ENCODE measurements at regions not wholly inside any gene's neighbourhood (a gene's known extent, or its start where the extent isn't known, plus 50 kb on each side); places are given as distances from the start of the nearest gene placed in this dataset.

DNA sequence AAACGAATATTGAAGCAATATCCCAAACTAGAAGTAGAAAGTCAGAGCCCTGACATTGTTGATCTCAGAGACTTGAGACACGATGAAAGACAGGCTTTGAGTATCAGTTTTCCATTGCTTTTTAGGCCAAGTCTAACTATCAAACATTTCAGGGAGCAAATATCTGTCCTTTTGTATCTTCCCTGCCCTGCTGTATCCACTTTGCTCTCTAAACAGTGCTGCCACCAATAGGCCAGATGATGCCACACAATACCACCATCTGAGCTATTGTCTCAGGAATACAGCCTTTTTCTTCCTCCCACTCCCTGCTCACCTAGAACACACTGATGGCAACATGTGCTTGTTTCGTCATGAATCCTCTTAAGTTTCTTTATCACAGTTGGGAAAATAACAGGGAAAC, 62.6 kb upstream of the SPAG17 start:
- H3K9me3 ChIP-seq (ENCODE audit: control insufficient read depth, insufficient read depth, low read length) = no peaks in the 10 kb centered on the region
- no peak overlapping the region for H3K9ac ChIP-seq (ENCODE audit: low read depth, low read length)
- H3K4me1 ChIP-seq (ENCODE audit: control insufficient read depth, insufficient read depth, low read length) = peaks cover 15% of the 10 kb centered on the region
- H3K36me3 ChIP-seq (ENCODE audit: control insufficient read depth, insufficient read depth, low read length) = no peaks in the 10 kb centered on the region
- no peaks in the 10 kb centered on the region for H3K27me3 ChIP-seq (ENCODE audit: control insufficient read depth, insufficient read depth, low read length)
- H3K27ac ChIP-seq (ENCODE audit: low read depth, low read length) = no peak overlapping the region
- H3K4me3 ChIP-seq (ENCODE audit: low read depth, low read length) = no peak overlapping the region

DNA sequence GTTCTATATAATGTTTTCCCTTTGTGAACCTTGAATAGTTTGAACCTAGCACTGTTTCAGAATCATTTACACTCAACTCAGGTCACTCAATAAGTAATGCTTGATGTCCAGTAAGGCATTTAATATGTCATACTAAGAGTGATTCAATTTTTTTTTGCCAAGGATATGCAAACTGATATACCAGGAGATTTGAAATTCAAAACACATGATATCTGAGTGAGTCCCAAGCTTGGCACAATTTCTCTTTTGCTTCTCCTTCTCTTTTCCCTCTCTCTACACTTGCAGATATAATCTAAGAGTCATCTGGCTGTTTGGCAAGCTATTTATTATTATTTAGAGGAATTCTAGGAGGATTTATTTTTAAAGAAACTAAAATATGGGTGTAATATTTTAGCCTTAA, 61.6 kb upstream of the SPAG17 start:
- Histone ChIP-seq H3K4me1 (ENCODE audit: control insufficient read depth, insufficient read depth, low read length) (peaks cover 15% of the 10 kb centered on the region), H3K9ac (ENCODE audit: low read depth, low read length) (no peak overlapping the region), H3K4me3 (ENCODE audit: low read depth, low read length) (no peak overlapping the region), H3K9me3 (ENCODE audit: control insufficient read depth, insufficient read depth, low read length) (no peaks in the 10 kb centered on the region), H3K27me3 (ENCODE audit: control insufficient read depth, insufficient read depth, low read length) (no peaks in the 10 kb centered on the region), H3K27ac (ENCODE audit: low read depth, low read length) (no peak overlapping the region), H3K36me3 (ENCODE audit: control insufficient read depth, insufficient read depth, low read length) (no peaks in the 10 kb centered on the region)

DNA sequence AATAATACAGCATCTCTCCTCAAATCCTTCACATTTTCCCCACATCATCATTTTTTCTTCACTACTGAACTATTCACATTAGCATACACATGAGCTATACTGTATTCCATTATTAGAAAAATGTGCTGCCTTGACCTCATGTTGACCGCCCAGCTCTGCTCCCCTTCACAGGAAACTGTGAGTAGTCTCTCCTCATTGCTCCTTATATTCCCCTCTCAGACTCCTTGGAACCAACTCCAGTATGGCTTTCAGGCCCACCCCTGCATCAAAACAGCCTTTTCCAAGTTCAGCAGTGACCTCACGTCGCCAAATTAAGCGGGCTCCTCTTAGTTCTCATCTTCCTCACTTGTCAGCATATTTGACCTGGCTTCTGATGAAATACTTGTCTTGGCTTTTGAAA, 59.2 kb upstream of the SPAG17 start:
- Histone ChIP-seq H3K36me3 (ENCODE audit: control insufficient read depth, insufficient read depth, low read length) (no peaks in the 10 kb centered on the region), H3K27me3 (ENCODE audit: control insufficient read depth, insufficient read depth, low read length) (no peaks in the 10 kb centered on the region), H3K4me1 (ENCODE audit: control insufficient read depth, insufficient read depth, low read length) (0 out of 2 replicates have a peak, but pooled peaks cover under 1% of the 10 kb centered on the region), H3K9ac (ENCODE audit: low read depth, low read length) (no peak overlapping the region), H3K27ac (ENCODE audit: low read depth, low read length) (no peak overlapping the region), H3K4me3 (ENCODE audit: low read depth, low read length) (no peak overlapping the region), H3K9me3 (ENCODE audit: control insufficient read depth, insufficient read depth, low read length) (peaks cover 5% of the 10 kb centered on the region)

DNA sequence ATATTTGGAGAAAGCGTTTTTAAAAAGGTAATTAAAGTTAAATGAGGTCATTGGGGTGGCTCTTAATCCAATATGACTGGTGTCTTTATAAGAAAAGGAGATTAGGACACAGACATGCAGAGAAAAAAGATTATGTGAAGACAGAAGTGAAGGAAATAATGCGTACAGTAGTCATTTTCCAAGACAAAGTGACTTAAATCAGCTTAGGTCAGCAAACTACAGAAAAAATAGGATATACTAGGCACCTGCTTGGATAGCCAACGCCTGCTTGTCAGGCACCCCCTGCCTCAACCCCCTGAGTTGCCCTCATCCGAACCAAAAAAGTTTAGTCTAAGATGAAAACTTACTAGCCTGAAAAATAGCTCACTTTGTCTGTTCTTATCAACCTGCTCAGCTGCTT, 58.2 kb upstream of the SPAG17 start:
- H3K27ac ChIP-seq (ENCODE audit: low read depth, low read length) = no peak overlapping the region
- no peaks in the 10 kb centered on the region for H3K4me1 ChIP-seq (ENCODE audit: control insufficient read depth, insufficient read depth, low read length)
- H3K36me3 ChIP-seq (ENCODE audit: control insufficient read depth, insufficient read depth, low read length) = no peaks in the 10 kb centered on the region
- H3K4me3 ChIP-seq (ENCODE audit: low read depth, low read length) = no peak overlapping the region
- H3K9me3 ChIP-seq (ENCODE audit: control insufficient read depth, insufficient read depth, low read length) = peaks cover 10% of the 10 kb centered on the region
- no peaks in the 10 kb centered on the region for H3K27me3 ChIP-seq (ENCODE audit: control insufficient read depth, insufficient read depth, low read length)
- H3K9ac ChIP-seq (ENCODE audit: low read depth, low read length) = no peak overlapping the region

Data from HUES48 (cell line).